ENCODE measurements at regions not wholly inside any gene's neighbourhood (a gene's known extent, or its start where the extent isn't known, plus 50 kb on each side); places are given as distances from the start of the nearest gene placed in this dataset.
"Not testable (repeated sequence)": the region's sequence is repeated elsewhere in the genome, so short reads cannot be mapped to it uniquely, and the experiment has no call there.

DNA sequence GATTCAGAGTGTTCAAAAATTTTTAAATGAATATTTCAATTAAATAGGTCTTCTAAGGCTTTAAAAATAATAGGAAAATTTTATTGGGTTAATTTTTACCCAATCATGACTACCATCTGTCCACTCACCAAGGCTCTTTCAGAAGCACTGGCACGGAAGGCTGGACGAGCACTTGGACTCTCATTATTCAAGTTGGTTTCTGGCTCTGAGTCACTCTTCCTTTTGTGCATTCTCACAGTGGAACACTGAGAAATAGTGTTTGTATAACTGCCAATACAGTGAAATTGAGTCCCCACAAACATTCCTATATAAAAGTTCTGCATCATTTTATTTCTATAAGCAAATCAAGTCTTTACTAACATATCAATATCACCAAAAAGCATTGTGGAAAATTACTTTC, 1149.0 kb downstream of the EFNA5 start:
- DNase-seq, result no peak

DNA sequence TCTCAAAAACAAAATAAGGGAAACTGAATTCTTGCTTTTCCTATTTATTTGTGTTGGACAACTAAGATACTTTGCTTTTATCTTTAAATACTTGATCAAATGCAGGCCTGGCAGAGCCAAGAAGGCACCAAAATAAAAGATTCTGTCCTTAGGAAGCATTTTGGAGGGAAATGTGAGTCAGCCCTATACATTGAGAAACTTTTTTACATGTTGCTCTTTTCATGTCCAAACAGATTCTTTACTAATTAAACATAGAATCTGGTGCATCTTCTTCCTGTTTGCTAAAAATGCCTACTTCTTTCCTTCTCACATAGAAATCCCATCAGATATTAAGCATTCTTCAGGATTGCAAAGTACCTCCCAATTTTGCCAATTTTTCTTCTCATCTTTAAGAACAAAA, 1160.4 kb downstream of the EFNA5 start:
- no peak for DNase-seq

DNA sequence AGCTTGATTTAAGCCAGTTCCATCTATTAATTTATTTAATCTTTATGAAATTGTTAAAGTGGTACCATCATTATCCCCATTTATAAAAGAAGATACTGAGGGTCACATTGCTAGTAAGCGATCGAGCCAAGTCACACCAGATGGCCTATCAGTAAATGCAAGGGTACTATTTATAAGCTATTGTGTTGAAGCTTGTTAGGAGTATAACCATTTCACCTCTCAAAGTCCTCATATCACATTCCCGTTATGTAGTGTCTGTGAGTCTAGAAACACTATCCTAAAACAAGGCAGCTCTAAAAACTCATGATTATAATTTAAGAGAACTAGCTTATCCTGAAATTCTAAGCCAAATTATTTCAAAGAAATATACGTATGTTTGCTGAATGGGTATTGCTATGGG, 1161.8 kb downstream of the EFNA5 start:
- no peak for DNase-seq

DNA sequence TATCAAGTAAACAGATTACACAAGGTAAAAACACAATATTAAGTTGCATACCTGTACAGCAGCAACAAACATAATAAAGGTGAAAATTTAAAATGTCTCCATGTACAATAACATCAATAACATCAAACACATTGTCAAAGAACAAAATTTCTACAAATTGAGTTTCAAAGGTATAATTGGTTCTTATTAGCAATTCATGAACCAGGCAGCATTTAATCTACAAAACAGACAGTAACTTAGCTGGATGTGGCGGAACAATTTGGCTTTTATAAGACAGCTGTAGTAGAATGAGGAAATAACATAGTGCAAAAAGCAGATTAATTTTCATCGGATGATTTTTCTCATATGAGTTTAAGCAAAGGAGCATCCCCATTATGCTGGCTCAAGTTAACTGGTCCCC, 1176.8 kb downstream of the EFNA5 start:
- no peak for DNase-seq

DNA sequence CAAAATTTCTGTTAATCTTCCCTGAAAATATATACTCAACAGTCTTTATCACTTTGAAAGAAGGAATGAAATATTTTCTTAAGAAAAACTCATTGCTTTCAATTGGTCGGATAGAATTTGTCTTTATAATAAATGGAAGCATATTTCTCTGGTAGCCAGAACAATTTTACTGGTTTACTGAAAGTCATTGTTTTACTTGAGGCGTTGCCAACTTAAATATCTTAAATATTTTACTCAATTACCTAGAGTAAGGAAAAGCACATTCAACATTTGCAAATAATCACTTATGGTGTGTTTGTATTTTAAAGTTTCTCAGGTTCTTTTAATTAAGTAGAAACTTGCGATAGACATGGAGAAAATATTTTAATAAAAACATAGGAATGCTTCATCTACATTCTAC, 1181.7 kb downstream of the EFNA5 start:
- no peak for DNase-seq

DNA sequence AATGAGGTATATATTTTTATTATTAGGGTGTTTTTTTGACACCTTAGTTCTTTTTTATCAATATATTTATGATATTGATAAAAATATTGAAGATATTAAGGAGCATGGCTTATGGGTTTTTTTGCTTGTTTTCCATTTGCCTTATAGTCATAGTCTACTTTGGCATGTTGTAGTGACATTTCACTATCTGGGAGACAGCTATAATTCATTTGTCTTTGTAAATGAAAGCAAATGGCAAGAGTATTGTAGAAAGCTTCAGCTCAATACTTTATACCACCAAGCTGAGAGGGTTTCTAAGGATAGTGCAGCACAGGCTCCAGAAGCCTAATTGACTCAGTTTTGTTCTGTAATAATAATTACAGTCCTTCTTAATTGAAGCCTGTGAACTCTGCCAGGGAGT, 1182.3 kb downstream of the EFNA5 start:
- DNase-seq, result no peak

DNA sequence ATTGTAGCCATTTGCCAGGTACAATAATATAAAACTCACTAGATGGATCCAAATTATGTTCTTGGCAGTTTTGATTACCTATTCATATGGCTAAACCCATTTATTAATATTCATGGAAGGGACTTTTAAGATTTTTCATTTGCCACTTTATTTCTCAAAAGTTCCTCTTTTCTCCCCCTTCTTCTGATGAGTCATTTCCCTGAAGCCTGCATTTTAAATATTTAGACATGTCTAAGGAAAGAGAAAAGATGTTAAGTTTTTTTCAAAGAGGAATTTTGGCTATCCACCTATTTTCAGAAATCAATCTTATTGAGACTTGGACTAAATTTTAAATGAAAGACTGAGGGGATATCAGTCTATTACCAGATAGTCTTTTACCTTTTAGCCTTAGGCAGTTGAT, 1189.4 kb downstream of the EFNA5 start:
- no peak for DNase-seq

DNA sequence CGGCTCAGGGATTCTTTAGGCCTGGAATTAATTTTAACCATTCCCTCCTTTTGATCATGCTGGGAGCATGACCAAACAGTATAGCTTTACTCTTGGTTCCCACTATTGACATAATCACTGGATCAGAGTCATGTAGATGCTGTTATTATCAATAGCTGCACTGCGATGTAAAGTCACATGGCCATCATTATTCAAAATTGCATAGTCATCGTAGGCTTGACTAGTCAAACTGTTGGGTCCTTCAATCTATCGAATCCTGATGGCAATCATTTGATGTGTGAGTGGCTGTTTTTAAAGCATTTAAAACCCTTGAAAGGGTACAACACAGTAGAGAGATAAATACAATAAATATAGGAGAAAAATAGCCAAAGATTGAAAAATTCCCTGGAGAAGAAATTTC, 1194.1 kb downstream of the EFNA5 start:
- DNase-seq, result no peak

DNA sequence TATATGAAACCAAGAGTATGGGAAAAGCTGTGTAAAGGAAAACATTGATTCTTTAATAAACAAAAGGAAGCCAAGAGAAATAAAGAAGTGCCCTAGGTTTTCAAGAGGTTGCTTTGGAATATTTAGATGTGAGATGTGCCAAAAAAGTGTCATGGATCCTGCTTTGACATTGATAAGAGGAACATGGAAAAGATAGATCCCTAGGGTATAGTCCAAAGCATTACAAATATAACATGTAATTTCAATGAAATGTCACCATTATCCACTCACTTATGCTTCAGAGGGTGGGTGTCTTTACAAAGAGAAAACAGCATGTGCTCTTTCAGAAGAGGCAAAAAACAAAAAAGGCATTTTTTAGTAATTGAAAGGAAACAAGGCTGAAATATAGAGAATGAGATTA, 1196.7 kb downstream of the EFNA5 start:
- DNase-seq, result no peak

DNA sequence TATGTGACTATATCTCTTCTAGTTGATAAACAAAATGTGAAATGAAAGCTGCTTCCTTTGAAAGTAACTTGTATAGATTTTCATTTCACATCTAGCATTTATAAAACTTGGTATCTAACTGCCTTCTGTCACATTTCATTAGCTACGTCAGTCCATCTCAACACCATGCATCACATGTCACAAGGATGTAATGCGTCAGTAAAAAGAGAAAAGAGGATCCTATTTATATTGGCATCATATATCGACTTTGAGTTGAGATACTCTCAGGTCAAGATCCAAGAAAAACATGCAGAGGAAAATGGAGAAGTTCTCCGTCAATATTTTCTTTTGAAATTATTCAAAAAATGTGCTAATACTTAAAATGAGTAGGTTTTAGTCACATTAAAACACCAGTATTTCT, 1211.2 kb downstream of the EFNA5 start:
- DNase-seq, result no peak

DNA sequence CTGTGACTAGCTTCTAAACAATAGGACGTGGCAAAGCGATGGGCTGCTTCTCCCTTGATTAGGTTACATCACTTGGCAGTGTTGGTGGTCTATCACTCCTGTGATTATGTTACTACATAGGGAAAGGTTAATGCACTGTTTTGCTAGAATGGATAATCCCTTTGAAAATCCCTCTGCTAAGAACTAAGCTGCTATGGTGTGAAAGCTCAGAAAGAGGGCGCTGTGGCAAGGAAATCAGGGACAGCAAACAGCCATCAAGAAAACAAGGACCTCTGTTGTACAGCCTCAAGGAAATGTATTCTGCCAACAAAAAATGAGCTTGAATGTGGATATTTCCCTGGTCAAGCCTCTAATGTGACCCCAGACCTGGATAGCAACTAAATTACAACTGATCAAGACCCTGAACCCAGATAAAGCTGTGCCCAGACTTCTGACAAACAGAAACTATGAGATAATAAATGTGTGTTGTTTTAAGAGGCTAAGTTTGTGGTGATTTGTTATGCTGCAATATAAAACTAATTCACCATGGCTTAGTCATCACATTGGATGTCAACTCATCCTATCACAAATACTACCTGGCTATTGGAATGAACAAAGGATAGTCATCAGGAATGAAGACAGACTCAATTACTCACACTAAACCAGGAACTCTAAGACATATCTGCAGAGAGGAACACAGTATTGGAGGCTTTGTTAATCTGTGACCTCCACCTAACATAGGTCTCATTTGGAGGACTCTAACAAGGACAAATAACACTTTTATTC, 1215.9 kb downstream of the EFNA5 start:
- DNase-seq, result peak in 1 of 2 experiments; percentile 31

DNA sequence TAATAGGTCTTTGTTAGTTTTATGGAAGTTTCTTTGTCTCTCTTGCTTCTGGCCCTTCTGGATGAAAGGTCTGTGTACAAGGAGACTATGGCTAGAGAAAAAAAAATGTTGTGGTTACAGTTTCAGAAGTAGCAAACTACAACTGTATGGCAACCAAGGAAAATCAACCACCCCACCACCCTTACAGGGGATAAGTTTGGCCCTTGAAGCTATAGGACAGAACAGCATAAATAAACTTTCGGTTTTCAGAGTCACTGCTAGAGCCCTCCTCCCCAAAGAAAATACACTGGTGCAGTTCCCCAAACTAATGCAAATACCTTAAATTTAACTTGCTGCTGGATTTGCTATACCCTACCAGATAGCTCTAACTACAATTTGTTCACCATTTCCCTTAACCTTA, 1216.7 kb downstream of the EFNA5 start:
- DNase-seq, result no peak

DNA sequence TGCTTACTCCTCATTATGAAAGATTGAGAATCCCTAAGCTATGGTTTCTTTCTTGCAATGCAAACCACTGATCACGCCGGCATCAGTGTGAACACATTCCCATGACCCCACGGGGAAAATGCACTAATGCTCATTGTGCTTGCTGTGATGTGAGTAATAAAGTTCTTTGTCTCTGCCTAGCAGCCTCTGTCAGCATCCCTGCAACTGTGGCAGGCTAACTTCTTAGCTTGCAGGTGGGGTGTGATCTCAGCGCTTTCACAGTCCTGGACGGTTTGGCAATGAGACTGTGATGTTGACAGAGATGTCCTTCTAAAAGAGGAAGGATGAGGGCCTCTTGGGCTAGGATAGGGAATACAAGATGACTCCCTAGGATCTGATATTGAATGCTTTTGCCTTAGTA, 1218.7 kb downstream of the EFNA5 start:
- DNase-seq, result no peak

DNA sequence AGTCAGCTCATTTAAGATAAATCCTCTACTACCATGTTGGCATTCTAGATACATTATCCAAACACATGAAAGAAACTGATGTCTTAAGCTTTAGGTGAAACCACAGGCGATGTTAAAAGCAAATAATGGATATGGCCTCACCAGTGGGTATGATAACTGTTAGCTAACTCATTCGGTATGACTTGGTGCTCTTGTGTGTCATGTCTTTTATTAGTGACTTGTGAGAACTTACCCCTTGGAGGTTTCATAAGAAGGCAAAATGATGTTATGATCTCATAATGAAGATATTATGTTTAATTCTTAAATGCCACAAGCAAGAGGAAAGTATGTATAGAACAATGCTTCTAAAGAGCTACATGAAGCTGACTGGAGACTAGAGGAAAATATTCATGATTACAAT, 1227.0 kb downstream of the EFNA5 start:
- DNase-seq, result no peak

DNA sequence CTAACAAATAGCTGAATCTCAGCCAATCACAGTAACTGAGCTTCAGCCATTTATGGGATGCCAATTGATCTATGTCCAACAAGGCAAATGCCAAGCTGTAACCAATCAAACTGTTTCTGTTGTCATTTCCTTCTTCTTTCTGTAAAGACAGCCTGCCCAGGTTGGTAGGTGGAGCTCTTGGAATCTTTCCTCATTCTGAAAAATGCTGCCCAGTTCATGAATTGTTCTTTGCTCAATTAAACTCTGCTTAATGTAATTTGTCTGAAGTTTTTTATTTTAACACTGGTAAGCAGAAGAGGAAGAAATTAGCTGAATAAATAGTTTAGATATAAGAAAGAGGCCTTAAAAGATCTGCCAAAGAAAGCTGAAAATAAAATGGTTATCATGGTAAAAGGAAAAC, 1235.6 kb downstream of the EFNA5 start:
- no peak for DNase-seq

DNA sequence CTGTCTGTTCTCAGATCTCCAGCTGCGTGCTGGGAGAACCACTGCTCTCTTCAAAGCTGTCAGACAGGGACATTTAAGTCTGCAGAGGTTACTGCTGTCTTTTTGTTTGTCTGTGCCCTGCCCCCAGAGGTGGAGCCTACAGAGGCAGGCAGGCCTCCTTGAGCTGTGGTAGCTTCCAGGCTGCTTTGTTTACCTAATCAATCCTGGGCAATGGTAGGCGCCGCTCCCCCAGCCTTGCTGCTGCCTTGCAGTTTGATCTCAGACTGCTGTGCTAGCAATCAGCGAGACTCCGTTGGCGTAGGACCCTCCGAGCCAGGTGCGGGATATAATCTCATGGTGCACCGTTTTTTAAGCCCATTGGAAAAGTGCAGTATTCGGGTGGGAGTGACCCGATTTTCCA, 1240.0 kb downstream of the EFNA5 start:
- DNase-seq, result not testable (repeated sequence)

DNA sequence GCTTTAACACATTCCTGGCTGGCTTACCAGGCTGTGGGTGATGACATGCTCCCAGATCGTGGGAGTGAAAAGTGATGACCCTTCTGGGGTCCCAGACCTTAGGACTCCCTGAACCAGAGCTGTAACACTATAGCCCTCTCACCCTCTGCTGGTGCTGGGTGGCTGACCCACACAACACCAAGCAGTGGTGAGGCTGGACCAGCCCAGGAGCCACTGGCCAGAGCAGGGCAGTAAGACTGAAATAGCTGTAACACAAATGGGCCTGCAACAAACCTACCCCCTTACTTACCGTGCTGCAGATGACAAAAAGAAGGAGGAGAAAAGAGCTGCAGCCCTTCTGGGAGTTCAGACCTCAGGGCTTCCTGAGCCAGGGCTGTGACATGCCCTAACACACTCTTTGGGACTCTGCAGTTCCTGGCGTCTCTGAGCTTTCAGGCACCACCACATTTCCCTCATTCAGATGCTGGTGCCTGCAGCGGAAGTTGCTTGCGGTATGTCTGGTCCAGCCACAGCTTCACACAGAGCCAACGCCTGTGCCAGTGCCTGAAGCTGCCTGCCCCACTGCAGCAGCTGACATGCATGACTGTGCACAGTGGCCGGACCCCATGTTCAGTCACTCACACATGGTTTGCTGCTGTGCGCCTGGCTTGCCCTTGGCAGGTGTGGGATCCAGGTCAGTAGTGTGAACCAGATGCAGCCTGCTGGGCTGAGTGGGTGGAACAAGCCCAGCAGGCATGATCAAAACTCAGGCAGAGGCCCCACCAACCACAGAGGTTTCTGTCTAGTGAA, 1247.4 kb downstream of the EFNA5 start:
- no peak for DNase-seq

DNA sequence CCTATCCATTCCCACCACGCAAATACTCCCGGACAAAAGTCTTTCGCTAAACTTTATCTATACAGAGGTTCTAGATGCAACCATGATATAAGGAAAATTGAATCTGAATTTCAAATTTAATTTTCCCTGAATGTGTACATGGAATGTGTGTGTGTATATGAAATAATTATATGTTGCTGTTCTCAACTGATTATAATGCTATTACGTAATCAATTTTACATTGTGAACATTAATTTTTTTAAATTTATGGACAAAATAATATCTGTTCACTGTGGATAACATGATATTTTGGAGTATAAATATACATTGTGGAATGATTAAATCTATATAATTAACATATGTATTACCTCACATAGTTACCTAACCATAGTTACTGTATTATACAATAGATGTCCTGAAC, 1250.6 kb downstream of the EFNA5 start:
- no peak for DNase-seq

DNA sequence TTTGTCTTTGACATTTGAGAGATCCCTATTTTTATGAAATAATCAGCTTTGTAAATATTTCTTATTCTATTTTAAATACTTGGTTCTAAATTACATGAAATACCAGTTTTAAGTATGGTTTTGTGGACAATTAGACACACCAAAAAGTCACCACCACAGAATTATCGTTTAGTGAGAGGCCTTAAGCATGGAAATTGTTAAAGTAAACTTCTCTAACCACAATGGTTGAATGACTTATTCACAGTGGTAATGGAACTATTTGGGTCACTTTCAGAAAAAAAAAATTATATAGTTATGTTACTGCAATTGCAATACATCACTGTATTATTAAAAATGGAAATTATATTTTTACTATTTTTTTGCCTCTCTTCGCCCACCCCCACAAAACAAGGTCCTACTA, 1252.5 kb downstream of the EFNA5 start:
- DNase-seq, result no peak

DNA sequence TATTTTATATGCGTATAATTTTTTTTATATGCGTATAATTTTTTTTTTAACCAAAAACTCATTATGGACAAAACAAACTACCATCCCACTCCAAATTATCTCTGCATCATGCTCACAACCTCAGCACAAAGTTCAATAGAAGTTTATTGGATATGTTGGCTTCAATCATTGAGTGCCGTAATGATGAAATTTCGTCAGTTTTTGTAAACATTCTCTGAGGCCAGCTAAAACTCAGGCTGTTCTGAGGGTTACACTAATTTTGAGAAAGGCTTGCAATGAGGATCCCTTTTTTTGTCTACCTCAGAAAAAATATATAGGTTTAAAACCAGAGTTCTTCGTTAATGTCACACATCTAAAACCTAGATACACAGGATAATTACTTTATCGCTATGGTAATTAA, 1253.2 kb downstream of the EFNA5 start:
- DNase-seq, result no peak

DNA sequence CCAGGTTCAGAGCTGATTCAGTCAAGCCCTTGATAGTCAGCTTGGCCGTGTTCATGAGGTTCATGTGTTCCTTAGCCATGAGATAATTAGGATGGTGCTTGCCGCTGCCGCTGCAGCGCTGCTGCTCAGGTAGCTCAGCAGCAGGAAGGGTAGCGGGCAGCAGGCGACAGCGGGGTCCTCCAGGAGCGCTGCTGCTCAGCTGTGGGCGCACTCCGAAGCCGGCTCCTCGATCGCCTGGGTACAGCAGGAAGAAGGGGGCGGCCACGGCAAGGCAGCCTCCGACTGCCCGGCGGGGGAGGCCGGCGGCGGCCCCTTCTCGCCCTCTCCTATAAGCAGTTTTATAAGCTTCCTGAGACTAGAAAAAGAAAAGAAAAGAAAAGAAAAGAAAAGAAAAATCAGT, 1253.6 kb downstream of the EFNA5 start:
- no peak for DNase-seq

DNA sequence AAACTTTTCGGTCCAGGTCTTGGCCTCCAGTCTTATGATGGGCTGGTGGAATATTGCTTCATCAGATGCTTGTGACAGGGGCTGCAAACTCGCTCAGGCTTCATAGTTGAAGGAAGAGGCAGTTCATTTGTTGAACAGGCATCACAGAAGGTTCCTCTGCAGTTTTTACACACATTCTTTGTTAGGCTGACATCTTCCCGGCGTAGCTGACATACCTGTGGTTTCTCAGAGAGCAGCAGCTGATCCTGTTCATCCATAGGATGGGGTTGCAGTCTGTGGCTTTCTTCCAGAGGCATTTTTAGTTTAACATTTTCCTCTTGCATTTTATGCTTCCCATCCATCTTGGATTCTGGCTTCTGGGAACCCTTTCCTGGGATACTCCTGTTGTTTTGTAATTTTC, 1255.2 kb downstream of the EFNA5 start:
- DNase-seq, result no peak

DNA sequence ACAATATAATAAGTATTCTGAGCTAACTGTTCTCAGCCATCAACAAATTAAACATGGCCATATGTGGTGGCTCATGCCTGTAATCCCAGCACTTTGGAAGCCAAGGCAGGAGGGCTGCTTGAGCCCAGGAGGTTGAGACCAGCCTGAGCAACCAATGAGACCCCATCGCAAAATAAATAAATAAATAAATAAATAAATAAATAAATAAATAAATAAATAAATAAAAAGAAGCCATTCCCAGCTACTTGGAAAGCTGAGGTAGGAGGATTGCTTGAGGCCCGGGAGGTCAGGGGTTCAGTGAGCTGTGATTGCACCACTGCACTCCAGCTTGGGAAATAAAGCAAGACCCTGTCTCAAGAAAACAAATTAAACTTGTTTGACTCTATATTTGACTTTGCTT, 1256.4 kb downstream of the EFNA5 start:
- DNase-seq, result no peak

DNA sequence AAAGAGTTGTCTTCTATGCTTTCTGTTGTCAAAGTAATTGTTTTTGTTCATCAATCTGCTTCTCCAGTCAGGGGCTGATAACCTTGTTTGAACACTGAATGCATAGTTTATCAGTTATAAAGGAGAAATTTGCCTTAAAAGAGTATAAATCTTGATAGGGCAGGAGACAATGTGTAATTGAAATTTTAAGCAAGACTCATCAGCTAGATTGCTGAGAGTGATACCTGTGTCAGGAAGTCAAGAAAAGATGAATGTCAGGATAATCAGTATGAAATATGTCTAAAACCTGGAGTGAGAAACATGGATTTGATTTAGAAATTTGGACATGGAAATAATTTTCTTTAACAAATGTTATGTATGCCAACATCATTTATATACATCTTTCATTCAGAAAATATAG, 1258.1 kb downstream of the EFNA5 start:
- DNase-seq, result no peak

DNA sequence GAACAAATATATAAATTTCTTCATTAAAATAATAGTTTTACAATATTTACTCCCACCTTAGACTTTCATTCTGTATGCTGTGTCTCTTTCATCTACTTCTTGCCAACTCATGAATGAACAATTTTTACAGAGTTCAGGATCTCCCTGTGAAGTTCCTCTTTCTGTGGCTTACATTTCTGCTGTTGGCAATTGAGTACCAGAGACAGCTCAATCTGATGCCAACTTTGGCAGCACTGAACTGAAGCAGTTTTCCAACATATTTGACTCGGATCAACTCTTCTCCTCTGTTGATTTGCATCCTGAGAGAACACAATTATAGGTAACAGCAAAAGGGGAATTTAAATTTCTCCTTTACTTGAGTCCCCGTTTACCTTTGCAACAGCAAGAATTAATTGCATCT, 1262.2 kb downstream of the EFNA5 start:
- no peak for DNase-seq
